Brain pericyte (primary cell): ENCODE measurements at regions not wholly inside any gene's neighbourhood (a gene's known extent, or its start where the extent isn't known, plus 50 kb on each side); places are given as distances from the start of the nearest gene placed in this dataset.
"Not testable (repeated sequence)": the region's sequence is repeated elsewhere in the genome, so short reads cannot be mapped to it uniquely, and the experiment has no call there.

Experiments
- DNase-seq: peaks from one replicate; pipeline ENCODE4 v3.0.0-alpha.2; 2012; ENCODE audit warnings: low read depth, low spot score

- no peak for DNase-seq
Observed at GRCh38 chr2:6109831-6110230, 417.6 kb downstream of the SOX11 start.

GRCh38 chr2:6111781-6112261, 419.6 kb downstream of the SOX11 start:
- no peak for DNase-seq

- DNase-seq, result no peak
Observed at GRCh38 chr2:6113786-6114185, 421.6 kb downstream of the SOX11 start.

GRCh38 chr2:6127718-6128117, 435.5 kb downstream of the SOX11 start:
- no peak for DNase-seq

GRCh38 chr2:6139142-6139541, 447.0 kb downstream of the SOX11 start:
- no peak for DNase-seq

- DNase-seq, result no peak
Observed at GRCh38 chr2:6139916-6140315, 447.7 kb downstream of the SOX11 start.

- DNase-seq, result no peak
Observed at GRCh38 chr2:6140509-6140908, 448.3 kb downstream of the SOX11 start.

- DNase-seq, result no peak
Observed at GRCh38 chr2:6143812-6144211, 451.6 kb downstream of the SOX11 start.

- not testable (repeated sequence) for DNase-seq
Observed at GRCh38 chr2:6147215-6147614, 455.0 kb downstream of the SOX11 start.

- DNase-seq, result peak; percentile 20
Observed at GRCh38 chr2:6148882-6149281, 456.7 kb downstream of the SOX11 start.

GRCh38 chr2:6159606-6160005, 467.4 kb downstream of the SOX11 start:
- DNase-seq, result no peak

- no peak for DNase-seq
Observed at GRCh38 chr2:6163932-6164331, 471.7 kb downstream of the SOX11 start.

- DNase-seq, result no peak
Observed at GRCh38 chr2:6164986-6165747, 473.0 kb downstream of the SOX11 start.

- DNase-seq, result no peak
Observed at GRCh38 chr2:6167592-6168138, 475.5 kb downstream of the SOX11 start.

GRCh38 chr2:6168485-6168884, 476.3 kb downstream of the SOX11 start:
- DNase-seq, result no peak

GRCh38 chr2:6171294-6171693, 479.1 kb downstream of the SOX11 start:
- DNase-seq, result no peak

GRCh38 chr2:6177811-6178210, 485.6 kb downstream of the SOX11 start:
- no peak for DNase-seq

- peak; percentile 81 for DNase-seq
Observed at GRCh38 chr2:6181525-6181924, 489.3 kb downstream of the SOX11 start.

GRCh38 chr2:6181926-6182325, 489.7 kb downstream of the SOX11 start:
- DNase-seq, result peak; percentile 61

- DNase-seq, result no peak
Observed at GRCh38 chr2:6183226-6183625, 491.0 kb downstream of the SOX11 start.

- no peak for DNase-seq
Observed at GRCh38 chr2:6184532-6185292, 492.5 kb downstream of the SOX11 start.

GRCh38 chr2:6186332-6187151, 494.4 kb downstream of the SOX11 start:
- no peak for DNase-seq
